Pancreas (tissue), 10 donors: ENCODE measurements at regions not wholly inside any gene's neighbourhood (a gene's known extent, or its start where the extent isn't known, plus 50 kb on each side); places are given as distances from the start of the nearest gene placed in this dataset.

Source experiments
- ATAC-seq, 4 donors: fragments of 200-7000 bp; cut with Tn5 transposase; one replicate each; pipeline versions ENCODE4 v1.8.0 to v1.9.1; 2020; ENCODE audit warnings: mild to moderate bottlenecking in 4 of 4, moderate library complexity in 4 of 4
- DNase-seq, 6 donors: peaks; one replicate each; pipeline ENCODE4 v3.0.0-alpha.2; 2020
- FAIRE-seq: peaks from 2 replicates; lab custom pipeline; 2012; peaks lifted over from hg19 to GRCh38; lab: Jason Lieb, UNC
- H3K27ac ChIP-seq, 4 donors: fragments of 200-600 bp; sonication (generic); 1 replicate in 3 of 4; 2 replicates in 1 of 4; pipeline versions ENCODE4 v1.5.0 to v1.8.0; 2020
- H3K27me3 ChIP-seq, 4 donors: fragments of 200-600 bp; one replicate each; pipeline ENCODE4 v1.8.0; 2021
- H3K36me3 ChIP-seq, 3 donors: fragments of 200-600 bp; sonication (generic) in 1 of 3; one replicate each; pipeline versions ENCODE4 v1.5.0 to v1.8.0; 2020 to 2021
- H3K4me1 ChIP-seq, 3 donors: fragments of 200-600 bp; one replicate each; pipeline ENCODE4 v1.8.0; 2021
- H3K4me3 ChIP-seq, 4 donors: fragments of 200-600 bp; sonication (generic) in 2 of 4; one replicate each; pipeline versions ENCODE4 v1.5.0 to v1.8.0; 2020 to 2021
- H3K9me3 ChIP-seq, 4 donors: fragments of 200-600 bp; one replicate each; pipeline ENCODE4 v1.8.0; 2021
- WGBS, 2 donors: extraction: QIAGEN DNeasy Blood & Tissue Kit; methylation state at CpG; one replicate each; pipeline ENCODE4 v1.1.7; 2013; 5-methylcytosine and 5-hydroxymethylcytosine counted together
- intact Hi-C, 3 donors: fragments of 100-400 bp; cut with DNase I; formaldehyde crosslinking; loops; one replicate each; pipeline versions ENCODE4 v1.11.1 to v1.14.2; 2022
- TF ChIP-seq, protein P1 (sequence below), 4 donors: fragments of 200-600 bp; sonication (generic) in 3 of 4; IDR thresholded peaks; one replicate each; pipeline versions ENCODE4 v1.5.0 to v1.8.0; 2021; ENCODE audit warnings: antibody characterized with exemption in 4 of 4
- donor health status: healthy with polysubstance abuse.
- donor health status: DM: no; HTN: no; CAD: no; lungs with moderate emphysema.
- donor health status: DM: no; HTN: no; CAD: no.
- donor health status: control.
- donor health status: control.
- donor health status: Bipolar disorder and iron deficiency.
- donor health status: DM: yes; HTN: yes; CAD: no.
- donor health status: DM: no; HTN: no; CAD: no.
- donor health status: DM: no; HTN: no; CAD: no.
- donor health status: DM: yes; HTN: yes; CAD: no.

DNA sequence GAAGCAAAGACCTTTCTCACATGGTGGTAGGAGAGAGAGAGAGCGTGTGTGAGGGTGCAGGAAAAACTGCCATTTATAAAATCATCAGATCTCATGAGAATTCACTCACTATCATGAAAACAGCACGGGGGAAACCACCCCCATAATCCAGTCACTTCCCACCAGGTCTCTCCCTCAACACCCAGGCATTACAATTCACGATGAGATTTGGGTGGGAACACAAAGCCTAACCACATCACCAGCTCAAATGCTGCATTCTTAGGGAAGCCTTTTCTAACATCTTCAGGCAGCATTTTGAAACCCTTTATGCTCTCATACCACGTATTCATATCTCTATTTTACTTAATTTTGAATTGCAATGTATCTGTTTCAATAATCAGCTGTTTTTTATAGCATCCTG lies 165.9 kb downstream of the TMTC3 start:
- H3K9me3 ChIP-seq, result no peaks in the 10 kb centered on the region
- DNase-seq (no peak), ATAC-seq (no peak), FAIRE-seq (no peak)
- H3K4me1 ChIP-seq, result peaks cover 12 to 30% (median 21%) of the 10 kb centered on the region in 3 donors
- H3K27ac ChIP-seq, result no peak overlapping the region
- H3K27me3 ChIP-seq, result no peaks in the 10 kb centered on the region
- TF ChIP-seq, protein P1, sequence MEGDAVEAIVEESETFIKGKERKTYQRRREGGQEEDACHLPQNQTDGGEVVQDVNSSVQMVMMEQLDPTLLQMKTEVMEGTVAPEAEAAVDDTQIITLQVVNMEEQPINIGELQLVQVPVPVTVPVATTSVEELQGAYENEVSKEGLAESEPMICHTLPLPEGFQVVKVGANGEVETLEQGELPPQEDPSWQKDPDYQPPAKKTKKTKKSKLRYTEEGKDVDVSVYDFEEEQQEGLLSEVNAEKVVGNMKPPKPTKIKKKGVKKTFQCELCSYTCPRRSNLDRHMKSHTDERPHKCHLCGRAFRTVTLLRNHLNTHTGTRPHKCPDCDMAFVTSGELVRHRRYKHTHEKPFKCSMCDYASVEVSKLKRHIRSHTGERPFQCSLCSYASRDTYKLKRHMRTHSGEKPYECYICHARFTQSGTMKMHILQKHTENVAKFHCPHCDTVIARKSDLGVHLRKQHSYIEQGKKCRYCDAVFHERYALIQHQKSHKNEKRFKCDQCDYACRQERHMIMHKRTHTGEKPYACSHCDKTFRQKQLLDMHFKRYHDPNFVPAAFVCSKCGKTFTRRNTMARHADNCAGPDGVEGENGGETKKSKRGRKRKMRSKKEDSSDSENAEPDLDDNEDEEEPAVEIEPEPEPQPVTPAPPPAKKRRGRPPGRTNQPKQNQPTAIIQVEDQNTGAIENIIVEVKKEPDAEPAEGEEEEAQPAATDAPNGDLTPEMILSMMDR (IDR thresholded peaks at IDR 0.05), result no peak
- no peak overlapping the region for H3K4me3 ChIP-seq
- intact Hi-C loops, result no loop called here
- H3K36me3 ChIP-seq, result no peaks in the 10 kb centered on the region
- WGBS, 2 donors, result 92 to 96% methylated on average over 4 of the region's 4 CpGs

DNA sequence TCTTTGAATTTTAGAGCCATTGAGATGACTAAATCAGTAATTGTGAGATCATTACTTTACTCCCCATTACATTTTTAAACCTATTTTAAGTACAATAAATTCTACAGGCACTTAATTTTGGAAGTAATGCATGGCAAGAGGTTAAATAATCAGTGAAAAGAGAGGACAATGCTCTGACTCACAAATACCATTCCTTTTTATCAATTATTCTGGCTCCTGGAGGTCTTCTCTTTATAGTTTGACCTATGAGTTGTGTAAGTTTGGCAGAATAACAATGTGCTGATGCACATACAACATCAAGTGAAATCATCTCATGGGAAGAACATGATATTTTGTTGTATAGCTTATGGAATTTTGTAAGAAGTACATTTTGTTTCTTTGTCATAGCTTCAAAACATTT lies 166.7 kb downstream of the TMTC3 start:
- H3K4me1 ChIP-seq, result peaks cover 12 to 30% (median 21%) of the 10 kb centered on the region in 3 donors
- DNase-seq, result no peak
- H3K4me3 ChIP-seq, result no peak overlapping the region
- H3K9me3 ChIP-seq, result no peaks in the 10 kb centered on the region
- intact Hi-C loops, result no loop called here
- FAIRE-seq, result peak; percentile 23
- TF ChIP-seq, protein P1 (IDR thresholded peaks at IDR 0.05), result no peak
- H3K27ac ChIP-seq, result no peak overlapping the region
- no peak for ATAC-seq
- H3K36me3 ChIP-seq, result no peaks in the 10 kb centered on the region
- H3K27me3 ChIP-seq, result no peaks in the 10 kb centered on the region

DNA sequence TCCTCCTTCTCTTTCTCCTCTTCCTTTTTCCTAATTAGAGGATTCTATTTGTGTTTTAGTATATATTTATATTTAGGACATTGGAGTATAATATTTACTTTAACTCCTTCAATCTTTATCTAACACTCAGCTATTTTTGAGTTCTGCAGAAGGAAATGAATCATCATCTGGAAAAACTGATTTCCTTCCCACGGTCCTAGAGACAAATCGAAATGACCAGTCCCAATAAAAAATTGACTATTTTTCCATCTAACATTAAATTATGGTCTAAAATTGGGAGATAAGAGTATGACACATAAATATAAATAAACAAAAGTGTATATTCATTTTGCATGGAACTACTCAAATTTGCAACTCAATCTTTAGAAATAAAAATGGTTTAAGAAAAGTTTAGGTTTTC lies 167.4 kb downstream of the TMTC3 start:
- intact Hi-C loops, result no loop called here
- no peaks in the 10 kb centered on the region for H3K27me3 ChIP-seq
- ATAC-seq (no peak), FAIRE-seq (no peak), DNase-seq (no peak)
- WGBS, 2 donors, result 29 to 31% methylated on average over 2 of the region's 2 CpGs
- no peaks in the 10 kb centered on the region for H3K9me3 ChIP-seq
- H3K4me1 ChIP-seq, result peaks cover 12 to 30% (median 21%) of the 10 kb centered on the region in 3 donors
- no peak overlapping the region for H3K27ac ChIP-seq
- H3K36me3 ChIP-seq, result no peaks in the 10 kb centered on the region
- no peak overlapping the region for H3K4me3 ChIP-seq
- TF ChIP-seq, protein P1 (IDR thresholded peaks at IDR 0.05), result no peak

DNA sequence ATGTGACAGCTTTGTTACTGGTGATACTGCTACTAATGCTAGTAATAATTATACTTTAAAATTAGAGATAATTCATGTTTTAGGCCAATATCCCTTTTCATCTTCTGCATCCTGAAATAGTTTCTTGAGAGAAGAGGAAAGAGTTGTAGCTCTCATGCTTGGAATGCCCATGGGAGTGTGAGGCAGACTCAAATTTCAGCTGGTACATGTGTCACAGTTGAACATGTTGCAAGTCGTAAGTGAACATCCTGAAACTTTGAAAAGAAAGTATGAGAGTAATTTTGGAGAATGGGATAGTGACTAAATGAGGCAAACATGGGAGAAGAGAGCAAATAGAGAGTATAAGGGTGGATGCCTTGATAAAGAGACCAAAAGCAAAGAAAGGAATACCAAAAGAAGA lies 168.0 kb downstream of the TMTC3 start:
- no peak for ATAC-seq
- no peak for FAIRE-seq
- TF ChIP-seq, protein P1 (IDR thresholded peaks at IDR 0.05), result no peak
- no peaks in the 10 kb centered on the region for H3K36me3 ChIP-seq
- intact Hi-C loops, result no loop called here
- peaks cover 9 to 28% (median 16%) of the 10 kb centered on the region in 3 donors for H3K4me1 ChIP-seq
- DNase-seq, result no peak
- no peaks in the 10 kb centered on the region for H3K27me3 ChIP-seq
- H3K4me3 ChIP-seq, result no peak overlapping the region
- no peak overlapping the region for H3K27ac ChIP-seq
- no peaks in the 10 kb centered on the region for H3K9me3 ChIP-seq
- 79 to 84% methylated on average over 1 of the region's 1 CpG for WGBS, 2 donors

DNA sequence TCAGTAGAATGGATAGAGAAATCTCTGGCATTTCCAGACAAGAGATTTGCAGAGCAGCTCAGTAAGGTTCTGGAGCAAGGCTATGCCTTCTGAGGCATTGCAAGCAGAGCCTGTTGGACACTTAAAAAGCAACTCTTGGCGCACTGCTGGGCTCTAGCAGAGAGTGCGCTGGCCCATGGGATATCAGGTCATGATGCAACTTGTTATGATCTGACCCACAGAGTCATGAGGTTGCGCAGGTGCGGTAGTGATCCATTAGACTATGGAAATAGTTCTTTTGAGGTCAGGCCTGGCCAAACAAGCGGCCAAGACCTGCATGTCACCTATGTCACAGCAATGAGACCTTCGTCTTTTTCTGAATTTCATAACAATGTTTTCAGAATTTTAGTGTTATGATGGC lies 168.6 kb downstream of the TMTC3 start:
- TF ChIP-seq, protein P1 (IDR thresholded peaks at IDR 0.05), result no peak
- DNase-seq, result no peak
- no peak for ATAC-seq
- H3K27me3 ChIP-seq, result no peaks in the 10 kb centered on the region
- WGBS, 2 donors, result 94 to 96% methylated on average over 6 of the region's 6 CpGs
- no peak overlapping the region for H3K4me3 ChIP-seq
- no peaks in the 10 kb centered on the region for H3K36me3 ChIP-seq
- H3K27ac ChIP-seq, result no peak overlapping the region
- peaks cover 8 to 22% (median 10%) of the 10 kb centered on the region in 3 donors for H3K4me1 ChIP-seq
- intact Hi-C loops, result no loop called here
- no peaks in the 10 kb centered on the region for H3K9me3 ChIP-seq
- no peak for FAIRE-seq
